ENCODE measurements at regions not wholly inside any gene's neighbourhood (a gene's known extent, or its start where the extent isn't known, plus 50 kb on each side); places are given as distances from the start of the nearest gene placed in this dataset.

GRCh38 chr3:194837457-194838127 is 151.9 kb downstream of the FAM43A start:
- no peak for DNase-seq (ENCODE audit: low spot score)
- TF ChIP-seq CTCF (IDR thresholded peaks at IDR 0.05; ENCODE audit: extremely low read depth, missing control alignments), result no peak

GRCh38 chr3:194838236-194838635 is 152.6 kb downstream of the FAM43A start:
- no peak for TF ChIP-seq CTCF (IDR thresholded peaks at IDR 0.05; ENCODE audit: extremely low read depth, missing control alignments)
- no peak for DNase-seq (ENCODE audit: low spot score)

GRCh38 chr3:194840661-194841514 is 155.2 kb downstream of the FAM43A start:
- no peak for DNase-seq (ENCODE audit: low spot score)
- TF ChIP-seq CTCF (IDR thresholded peaks at IDR 0.05; ENCODE audit: extremely low read depth, missing control alignments), result no peak

- TF ChIP-seq CTCF (IDR thresholded peaks at IDR 0.05; ENCODE audit: extremely low read depth, missing control alignments), result no peak
Measured at GRCh38 chr3:194841515-194841841, 155.8 kb downstream of the FAM43A start.

GRCh38 chr3:194843556-194843955 is 157.9 kb downstream of the FAM43A start:
- no peak for TF ChIP-seq CTCF (IDR thresholded peaks at IDR 0.05; ENCODE audit: extremely low read depth, missing control alignments)
- DNase-seq (ENCODE audit: low spot score), result no peak

More at GRCh38 chr3:194841515-194841841, 155.8 kb downstream of the FAM43A start:
- no peak for DNase-seq (ENCODE audit: low spot score)

GRCh38 chr3:194844046-194844445 is 158.4 kb downstream of the FAM43A start:
- no peak for TF ChIP-seq CTCF (IDR thresholded peaks at IDR 0.05; ENCODE audit: extremely low read depth, missing control alignments)
- DNase-seq (ENCODE audit: low spot score), result no peak

- TF ChIP-seq CTCF (IDR thresholded peaks at IDR 0.05; ENCODE audit: extremely low read depth, missing control alignments), result no peak
- DNase-seq (ENCODE audit: low spot score), result no peak
Measured at GRCh38 chr3:194849166-194849875, 163.6 kb downstream of the FAM43A start.

Measured in GM20000 (cell line).